Osteocyte (in vitro differentiated cells): ENCODE measurements at regions not wholly inside any gene's neighbourhood (a gene's known extent, or its start where the extent isn't known, plus 50 kb on each side); places are given as distances from the start of the nearest gene placed in this dataset.

Experiments used
- DNase-seq: peaks from one replicate; pipeline ENCODE4 v3.0.0; 2021; ENCODE audit warnings: mixed read lengths; ENCODE audit not compliant: unreplicated experiment; ENCODE audit errors: extremely low spot score
- H3K27ac Mint-ChIP-seq: one replicate; pipeline ENCODE4 v1.8.0; 2021; ENCODE audit warnings: mild to moderate bottlenecking, mixed read lengths; ENCODE audit not compliant: unreplicated experiment
- H3K27me3 Mint-ChIP-seq: one replicate; pipeline ENCODE4 v1.8.0; 2021; ENCODE audit warnings: mixed read lengths; ENCODE audit not compliant: unreplicated experiment
- H3K36me3 Mint-ChIP-seq: one replicate; pipeline ENCODE4 v1.8.0; 2021; ENCODE audit warnings: mixed read lengths; ENCODE audit not compliant: unreplicated experiment
- H3K4me1 Mint-ChIP-seq: one replicate; pipeline ENCODE4 v1.8.0; 2021; ENCODE audit warnings: mixed read lengths; ENCODE audit not compliant: unreplicated experiment
- H3K4me3 Mint-ChIP-seq: one replicate; pipeline ENCODE4 v1.8.0; 2021; ENCODE audit warnings: mild to moderate bottlenecking, moderate library complexity, mixed read lengths; ENCODE audit not compliant: unreplicated experiment
- H3K9me3 Mint-ChIP-seq: one replicate; pipeline ENCODE4 v1.8.0; 2021; ENCODE audit warnings: mixed read lengths; ENCODE audit not compliant: unreplicated experiment
- CTCF ChIP-seq: fragments of 200-600 bp; sonication (generic); IDR thresholded peaks from 2 replicates; pipeline ENCODE4 v1.5.0; 2021; ENCODE audit warnings: antibody characterized with exemption, mild to moderate bottlenecking, moderate library complexity

- H3K9me3 Mint-ChIP-seq, result peaks cover 18% of the 10 kb centered on the region
- TF ChIP-seq CTCF, result no peak
- H3K4me3 Mint-ChIP-seq, result no peak overlapping the region
- no peaks in the 10 kb centered on the region for H3K27me3 Mint-ChIP-seq
- H3K36me3 Mint-ChIP-seq, result no peaks in the 10 kb centered on the region
- no peak for DNase-seq
- no peak overlapping the region for H3K27ac Mint-ChIP-seq
- H3K4me1 Mint-ChIP-seq, result peaks cover 9% of the 10 kb centered on the region
Observed at GRCh38 chrX:39703307-39703706, 394.5 kb downstream of the BCOR start.

GRCh38 chrX:39704590-39704989 lies 393.2 kb downstream of the BCOR start:
- no peak overlapping the region for H3K4me3 Mint-ChIP-seq
- peaks cover 9% of the 10 kb centered on the region for H3K4me1 Mint-ChIP-seq
- no peak overlapping the region for H3K27ac Mint-ChIP-seq

DNA sequence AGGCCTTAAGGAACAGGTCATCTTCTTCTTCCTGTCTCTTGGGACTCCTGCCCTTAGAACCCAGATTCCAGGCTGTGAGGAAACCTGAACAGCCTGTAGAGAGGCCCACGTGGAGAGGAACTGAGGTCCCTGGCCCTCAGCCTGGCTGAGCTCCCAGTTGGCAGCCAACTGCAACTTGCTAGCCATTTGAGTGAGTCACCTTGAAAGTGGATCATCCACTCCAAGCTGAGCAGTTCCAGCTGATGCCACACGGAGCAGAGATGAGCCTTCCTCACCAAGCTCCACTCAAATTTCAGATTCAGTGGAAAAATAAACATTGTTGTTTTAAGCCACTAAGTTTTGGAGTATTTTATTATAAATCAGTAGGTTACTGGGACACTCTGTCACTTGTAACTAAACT lies 392.5 kb downstream of the BCOR start:
- H3K9me3 Mint-ChIP-seq, result peaks cover 31% of the 10 kb centered on the region
- no peaks in the 10 kb centered on the region for H3K27me3 Mint-ChIP-seq
- no peak for DNase-seq
- peak; percentile 56 for TF ChIP-seq CTCF
- H3K4me1 Mint-ChIP-seq, result peaks cover 9% of the 10 kb centered on the region
- no peaks in the 10 kb centered on the region for H3K36me3 Mint-ChIP-seq
- H3K4me3 Mint-ChIP-seq, result no peak overlapping the region
- H3K27ac Mint-ChIP-seq, result peak overlapping the region; percentile 41

More at GRCh38 chrX:39704590-39704989, 393.2 kb downstream of the BCOR start:
- DNase-seq, result no peak
- no peak for TF ChIP-seq CTCF
- no peaks in the 10 kb centered on the region for H3K27me3 Mint-ChIP-seq
- peaks cover 29% of the 10 kb centered on the region for H3K9me3 Mint-ChIP-seq
- no peaks in the 10 kb centered on the region for H3K36me3 Mint-ChIP-seq

DNA sequence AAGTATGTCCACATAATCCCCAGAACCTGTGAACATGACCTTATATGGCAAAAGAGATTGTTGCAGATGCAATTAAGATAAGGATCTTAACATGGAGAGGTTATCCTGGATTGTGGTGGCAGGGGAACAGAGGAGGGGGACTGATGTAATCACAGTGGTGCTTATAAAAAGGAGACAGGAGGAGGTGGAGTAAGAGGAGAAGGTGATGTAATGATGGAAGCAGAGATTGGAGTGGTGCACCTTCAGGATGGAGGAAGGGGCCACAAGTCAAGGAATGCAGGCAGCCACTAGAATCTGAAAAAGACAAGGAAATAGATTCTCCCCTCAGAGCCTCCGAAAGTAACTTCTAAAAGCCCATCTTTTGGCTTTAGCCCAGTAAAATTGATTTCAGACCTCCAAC lies 388.4 kb downstream of the BCOR start:
- no peaks in the 10 kb centered on the region for H3K27me3 Mint-ChIP-seq
- no peak overlapping the region for H3K4me3 Mint-ChIP-seq
- no peak overlapping the region for H3K27ac Mint-ChIP-seq
- no peak for DNase-seq
- no peaks in the 10 kb centered on the region for H3K36me3 Mint-ChIP-seq
- peaks cover 9% of the 10 kb centered on the region for H3K4me1 Mint-ChIP-seq
- TF ChIP-seq CTCF, result no peak
- H3K9me3 Mint-ChIP-seq, result peaks cover 24% of the 10 kb centered on the region

- Mint-ChIP-seq H3K9me3 (peaks cover 24% of the 10 kb centered on the region), H3K27ac (no peak overlapping the region), H3K36me3 (no peaks in the 10 kb centered on the region), H3K4me3 (no peak overlapping the region), H3K4me1 (peaks cover 9% of the 10 kb centered on the region), H3K27me3 (no peaks in the 10 kb centered on the region)
- no peak for TF ChIP-seq CTCF
- no peak for DNase-seq
Observed at GRCh38 chrX:39709812-39710211, 387.9 kb downstream of the BCOR start.
